ENCODE measurements at regions not wholly inside any gene's neighbourhood (a gene's known extent, or its start where the extent isn't known, plus 50 kb on each side); places are given as distances from the start of the nearest gene placed in this dataset.
A peak's percentile ranks its signal among the peaks of the same experiment; 100 is the strongest.
"Not testable (repeated sequence)": the region's sequence is repeated elsewhere in the genome, so short reads cannot be mapped to it uniquely, and the experiment has no call there.

- DNase-seq (ENCODE audit: low spot score), result no peak
Observed at GRCh38 chr1:81738875-81739274, 61.9 kb upstream of the ADGRL2 start.

GRCh38 chr1:81733480-81733879 lies 67.3 kb upstream of the ADGRL2 start:
- no peak for DNase-seq (ENCODE audit: low spot score)

- DNase-seq (ENCODE audit: low spot score), result no peak
Observed at GRCh38 chr1:81731989-81732388, 68.7 kb upstream of the ADGRL2 start.

GRCh38 chr1:81730881-81731280 lies 69.9 kb upstream of the ADGRL2 start:
- no peak for DNase-seq (ENCODE audit: low spot score)

GRCh38 chr1:81730299-81730698 lies 70.4 kb upstream of the ADGRL2 start:
- not testable (repeated sequence) for DNase-seq (ENCODE audit: low spot score)

- DNase-seq (ENCODE audit: low spot score), result no peak
Observed at GRCh38 chr1:81729818-81730217, 70.9 kb upstream of the ADGRL2 start.

- DNase-seq (ENCODE audit: low spot score), result no peak
Observed at GRCh38 chr1:81729239-81729638, 71.5 kb upstream of the ADGRL2 start.

GRCh38 chr1:81725823-81726222 lies 74.9 kb upstream of the ADGRL2 start:
- DNase-seq (ENCODE audit: low spot score), result no peak

GRCh38 chr1:81722631-81723328 lies 78.0 kb upstream of the ADGRL2 start:
- not testable (repeated sequence) for DNase-seq (ENCODE audit: low spot score)

GRCh38 chr1:81720256-81720655 lies 80.5 kb upstream of the ADGRL2 start:
- not testable (repeated sequence) for DNase-seq (ENCODE audit: low spot score)

- DNase-seq (ENCODE audit: low spot score), result no peak
Observed at GRCh38 chr1:81717230-81717629, 83.5 kb upstream of the ADGRL2 start.

- DNase-seq (ENCODE audit: low spot score), result no peak
Observed at GRCh38 chr1:81715391-81715790, 85.3 kb upstream of the ADGRL2 start.

GRCh38 chr1:81714636-81715035 lies 86.1 kb upstream of the ADGRL2 start:
- DNase-seq (ENCODE audit: low spot score), result no peak

GRCh38 chr1:81712425-81712824 lies 88.3 kb upstream of the ADGRL2 start:
- no peak for DNase-seq (ENCODE audit: low spot score)

- no peak for DNase-seq (ENCODE audit: low spot score)
Observed at GRCh38 chr1:81710857-81711256, 89.9 kb upstream of the ADGRL2 start.

GRCh38 chr1:81708250-81708649 lies 92.5 kb upstream of the ADGRL2 start:
- no peak for DNase-seq (ENCODE audit: low spot score)

GRCh38 chr1:81706650-81707435 lies 93.9 kb upstream of the ADGRL2 start:
- peak; percentile 48 for DNase-seq (ENCODE audit: low spot score)

- DNase-seq (ENCODE audit: low spot score), result no peak
Observed at GRCh38 chr1:81703756-81704463, 96.8 kb upstream of the ADGRL2 start.

- DNase-seq (ENCODE audit: low spot score), result peak; percentile 30
Observed at GRCh38 chr1:81703391-81703755, 97.4 kb upstream of the ADGRL2 start.

GRCh38 chr1:81702903-81703302 lies 97.8 kb upstream of the ADGRL2 start:
- peak; percentile 68 for DNase-seq (ENCODE audit: low spot score)

GRCh38 chr1:81702079-81702715 lies 98.5 kb upstream of the ADGRL2 start:
- no peak for DNase-seq (ENCODE audit: low spot score)

- DNase-seq (ENCODE audit: low spot score), result no peak
Observed at GRCh38 chr1:81700728-81701470, 99.8 kb upstream of the ADGRL2 start.
